ENCODE measurements at regions not wholly inside any gene's neighbourhood (a gene's known extent, or its start where the extent isn't known, plus 50 kb on each side); places are given as distances from the start of the nearest gene placed in this dataset.

- Histone ChIP-seq H3K9me3 (ENCODE audit: insufficient read depth in 2 of 2, low read depth in 1 of 2, low read length in 1 of 2) (no peaks in the 10 kb centered on the region), H2AFZ (ENCODE audit: low read length) (no peak overlapping the region), H3K18ac (ENCODE audit: extremely low read depth, low read length) (no peak overlapping the region), H3K23ac (ENCODE audit: insufficient read length) (no peak overlapping the region), H3K4me1 (replicated peaks in 1 of 4; ENCODE audit: control insufficient read depth in 3 of 4, insufficient read depth in 4 of 4, low read length in 3 of 4) (peaks cover 0 to 4% (median 1%) of the 10 kb centered on the region in 4 experiments; a peak in 3 of 7 replicates), H2BK5ac (ENCODE audit: low read depth, low read length) (no peak overlapping the region), H3K79me2 (ENCODE audit: control insufficient read depth in 1 of 2, insufficient read depth in 2 of 2, low read length in 2 of 2) (no peaks in the 10 kb centered on the region), H3K36me3 (ENCODE audit: control insufficient read depth in 2 of 4, insufficient read depth in 4 of 4, low read length in 3 of 4) (no peaks in the 10 kb centered on the region), H3K56ac (replicated peaks; ENCODE audit: insufficient read length, low read depth, low read length) (no peak overlapping the region), H3K14ac (ENCODE audit: insufficient read length) (no peak overlapping the region), H4K5ac (ENCODE audit: insufficient read length, low read depth, low read length) (no peak overlapping the region), H2BK15ac (ENCODE audit: low read length) (no peak overlapping the region), H2BK120ac (replicated peaks; ENCODE audit: low read depth, low read length) (no peak overlapping the region), H3K27ac (ENCODE audit: low read depth, low read length) (no peak overlapping the region), H3K9ac (replicated peaks in 1 of 4; ENCODE audit: extremely low read depth in 1 of 4, low read depth in 3 of 4, low read length in 3 of 4) (no peak overlapping the region), H4K8ac (ENCODE audit: extremely low read depth, insufficient read depth, low read length) (no peak overlapping the region), H3K4me3 (ENCODE audit: extremely low read depth in 1 of 4, insufficient read depth in 2 of 4, low read depth in 3 of 4, low read length in 4 of 4) (no peak overlapping the region), H2BK20ac (ENCODE audit: low read length) (no peak overlapping the region), H4K91ac (replicated peaks; ENCODE audit: insufficient read length, low read length) (no peak overlapping the region), H2AK5ac (ENCODE audit: low read depth, low read length) (no peak overlapping the region), H3K27me3 (replicated peaks in 1 of 4; ENCODE audit: control insufficient read depth in 3 of 4, extremely low read depth in 1 of 4, insufficient read depth in 3 of 4, low read length in 3 of 4) (no peaks in the 10 kb centered on the region), H3K4me2 (ENCODE audit: insufficient read depth in 1 of 2, low read depth in 2 of 2, low read length in 2 of 2) (0 out of 4 replicates have a peak overlapping the region, but pooled peaks have one; percentile 15 to 25), H3K4ac (replicated peaks; ENCODE audit: insufficient read length, low read depth, low read length) (no peak overlapping the region), H3K79me1 (ENCODE audit: low read depth, low read length) (no peaks in the 10 kb centered on the region), H2BK12ac (ENCODE audit: low read depth, low read length) (no peak overlapping the region), H3K23me2 (ENCODE audit: low read depth, low read length) (no peaks in the 10 kb centered on the region), H4K20me1 (replicated peaks in 1 of 2; ENCODE audit: control insufficient read depth in 1 of 2, insufficient read depth in 2 of 2, low read length in 2 of 2) (no peaks in the 10 kb centered on the region)
- DNase-seq (ENCODE audit: low read depth in 1 of 2, low spot score in 2 of 2) (no peak), FAIRE-seq (peak; percentile 78)
- ChIA-PET CTCF (ENCODE audit: partially characterized antibody) (no interaction called here), POLR2A (ENCODE audit: partially characterized antibody) (no interaction called here)
- 48% methylated on average over 2 of the region's 2 CpGs; no CpG with 5 or more reads in 1 of the 2 experiments for WGBS, 2 experiments (ENCODE audit: extremely low coverage in 1 of 2, insufficient coverage in 1 of 2, insufficient read length in 1 of 2, insufficient replicate concordance in 2 of 2, low coverage in 1 of 2, low lambda C conversion rate in 2 of 2, missing lambda C conversion rate in 1 of 2)
- TF ChIP-seq CEBPB (IDR thresholded peaks at IDR 0.05; ENCODE audit: low read depth, low read length), result no peak
- no peak for TF ChIP-seq CREB1 (IDR thresholded peaks at IDR 0.05)
- no peak for TF ChIP-seq E2F6 (IDR thresholded peaks at IDR 0.05)
- TF ChIP-seq, protein P1, sequence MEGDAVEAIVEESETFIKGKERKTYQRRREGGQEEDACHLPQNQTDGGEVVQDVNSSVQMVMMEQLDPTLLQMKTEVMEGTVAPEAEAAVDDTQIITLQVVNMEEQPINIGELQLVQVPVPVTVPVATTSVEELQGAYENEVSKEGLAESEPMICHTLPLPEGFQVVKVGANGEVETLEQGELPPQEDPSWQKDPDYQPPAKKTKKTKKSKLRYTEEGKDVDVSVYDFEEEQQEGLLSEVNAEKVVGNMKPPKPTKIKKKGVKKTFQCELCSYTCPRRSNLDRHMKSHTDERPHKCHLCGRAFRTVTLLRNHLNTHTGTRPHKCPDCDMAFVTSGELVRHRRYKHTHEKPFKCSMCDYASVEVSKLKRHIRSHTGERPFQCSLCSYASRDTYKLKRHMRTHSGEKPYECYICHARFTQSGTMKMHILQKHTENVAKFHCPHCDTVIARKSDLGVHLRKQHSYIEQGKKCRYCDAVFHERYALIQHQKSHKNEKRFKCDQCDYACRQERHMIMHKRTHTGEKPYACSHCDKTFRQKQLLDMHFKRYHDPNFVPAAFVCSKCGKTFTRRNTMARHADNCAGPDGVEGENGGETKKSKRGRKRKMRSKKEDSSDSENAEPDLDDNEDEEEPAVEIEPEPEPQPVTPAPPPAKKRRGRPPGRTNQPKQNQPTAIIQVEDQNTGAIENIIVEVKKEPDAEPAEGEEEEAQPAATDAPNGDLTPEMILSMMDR (IDR thresholded peaks at IDR 0.05; ENCODE audit: control extremely low read depth in 1 of 3, insufficient read depth in 1 of 3, low read depth in 1 of 3, low read length in 3 of 3), result peak in 1 of 3 experiments; percentile 8; a peak in 1 of 4 replicates
- no peak for TF ChIP-seq SP4 (IDR thresholded peaks at IDR 0.05; ENCODE audit: low read length)
- TF ChIP-seq RBBP5 (IDR thresholded peaks at IDR 0.05; ENCODE audit: borderline replicate concordance, low read depth, low read length), result no peak
These were observed 126.2 kb downstream of the NR4A2 start for GRCh38 chr2:156206355-156206754.

Data from H1 (cell line).